ENCODE measurements at regions not wholly inside any gene's neighbourhood (a gene's known extent, or its start where the extent isn't known, plus 50 kb on each side); places are given as distances from the start of the nearest gene placed in this dataset.

GRCh38 chr4:15163284-15163645 is 161.0 kb downstream of the CPEB2 start:
- DNase-seq: no peak
- Histone ChIP-seq H3K27ac (no peak overlapping the region), H3K27me3 (no peaks in the 10 kb centered on the region), H3K4me3 (no peak overlapping the region), H3K4me1 (no peaks in the 10 kb centered on the region), H3K36me3 (replicated peaks in 1 of 2; ENCODE audit: insufficient read depth in 1 of 2, low read depth in 2 of 2) (no peaks in the 10 kb centered on the region), H3K9me3 (no peaks in the 10 kb centered on the region)
- TF ChIP-seq CTCF (IDR thresholded peaks at IDR 0.05): no peak
- TF ChIP-seq POLR2A (IDR thresholded peaks at IDR 0.05): no peak
- ATAC-seq: no peak
- intact Hi-C loops (cut with DNase I): no loop called here
- 16 to 30% methylated on average over 4 of the region's 4 CpGs for WGBS, 2 donors

- no peaks in the 10 kb centered on the region for H3K4me1 ChIP-seq
- H3K9me3 ChIP-seq: no peaks in the 10 kb centered on the region
- ATAC-seq (no peak), DNase-seq (no peak)
- 47 to 53% methylated on average over 3 of the region's 3 CpGs for WGBS, 2 donors
- H3K4me3 ChIP-seq: no peak overlapping the region
- H3K36me3 ChIP-seq (replicated peaks in 1 of 2; ENCODE audit: insufficient read depth in 1 of 2, low read depth in 2 of 2): no peaks in the 10 kb centered on the region
- H3K27me3 ChIP-seq: no peaks in the 10 kb centered on the region
- intact Hi-C loops (cut with DNase I): no loop called here
- TF ChIP-seq POLR2A (IDR thresholded peaks at IDR 0.05) (no peak), CTCF (IDR thresholded peaks at IDR 0.05) (no peak)
- no peak overlapping the region for H3K27ac ChIP-seq
Measured at GRCh38 chr4:15164571-15164970, 162.3 kb downstream of the CPEB2 start.

- no peak for DNase-seq
- Histone ChIP-seq H3K27me3 (no peaks in the 10 kb centered on the region), H3K4me3 (no peak overlapping the region), H3K36me3 (replicated peaks in 1 of 2; ENCODE audit: insufficient read depth in 1 of 2, low read depth in 2 of 2) (no peaks in the 10 kb centered on the region), H3K27ac (no peak overlapping the region), H3K4me1 (no peaks in the 10 kb centered on the region), H3K9me3 (no peaks in the 10 kb centered on the region)
- no peak for ATAC-seq
- intact Hi-C loops (cut with DNase I): no loop called here
- whole genome bisulfite sequencing, 2 donors: 51% methylated on average over 2 of the region's 2 CpGs
- TF ChIP-seq POLR2A (IDR thresholded peaks at IDR 0.05): no peak
- no peak for TF ChIP-seq CTCF (IDR thresholded peaks at IDR 0.05)
Measured at GRCh38 chr4:15167743-15168142, 165.5 kb downstream of the CPEB2 start.

DNA sequence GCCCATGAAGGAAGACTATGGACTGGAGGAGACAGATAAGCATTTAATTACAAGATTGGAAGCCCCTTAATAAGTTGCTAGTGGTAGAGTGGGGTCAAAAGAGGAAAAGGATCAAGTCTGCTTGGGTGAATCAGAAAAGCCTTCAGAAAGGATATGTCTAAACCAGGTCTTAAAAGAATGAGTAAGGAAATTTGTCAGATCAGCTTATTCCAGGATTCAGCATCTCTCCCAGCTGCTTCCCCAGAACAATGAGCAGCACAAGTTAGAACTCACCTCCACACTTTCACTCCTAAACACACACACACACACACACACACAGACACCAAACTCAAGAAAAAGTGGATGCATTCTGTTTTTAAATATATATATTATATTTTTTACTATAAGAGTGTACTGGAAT is 166.5 kb downstream of the CPEB2 start:
- DNase-seq (no peak), ATAC-seq (no peak)
- TF ChIP-seq POLR2A (IDR thresholded peaks at IDR 0.05) (no peak), CTCF (IDR thresholded peaks at IDR 0.05) (no peak)
- no peak overlapping the region for H3K4me3 ChIP-seq
- no peaks in the 10 kb centered on the region for H3K9me3 ChIP-seq
- no peak overlapping the region for H3K27ac ChIP-seq
- no peaks in the 10 kb centered on the region for H3K27me3 ChIP-seq
- H3K36me3 ChIP-seq (replicated peaks in 1 of 2; ENCODE audit: insufficient read depth in 1 of 2, low read depth in 2 of 2): no peaks in the 10 kb centered on the region
- H3K4me1 ChIP-seq: no peaks in the 10 kb centered on the region
- intact Hi-C loops (cut with DNase I): no loop called here

DNA sequence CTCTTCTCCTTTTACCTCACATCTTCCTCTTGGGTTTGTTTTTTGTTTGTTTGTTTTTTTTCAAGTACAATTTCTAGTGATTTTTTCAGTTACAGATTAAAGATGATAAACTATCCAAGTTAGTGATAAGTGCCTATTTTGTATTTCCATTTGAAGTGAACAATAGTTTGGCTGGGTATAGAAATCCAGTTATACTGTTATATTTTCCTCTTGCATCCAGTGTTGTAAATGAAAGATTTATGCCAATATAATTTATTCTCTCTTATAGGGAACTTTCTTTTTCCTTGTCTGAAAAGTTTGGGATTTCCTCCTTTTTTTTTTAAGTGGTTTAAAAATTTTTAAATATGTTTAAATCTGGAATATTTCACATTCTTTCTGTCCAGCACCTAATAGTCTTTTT is 169.4 kb downstream of the CPEB2 start:
- Histone ChIP-seq H3K27ac (no peak overlapping the region), H3K27me3 (no peaks in the 10 kb centered on the region), H3K9me3 (no peaks in the 10 kb centered on the region), H3K4me1 (no peaks in the 10 kb centered on the region), H3K36me3 (replicated peaks in 1 of 2; ENCODE audit: insufficient read depth in 1 of 2, low read depth in 2 of 2) (no peaks in the 10 kb centered on the region), H3K4me3 (no peak overlapping the region)
- no peak for ATAC-seq
- intact Hi-C loops (cut with DNase I): no loop called here
- TF ChIP-seq CTCF (IDR thresholded peaks at IDR 0.05) (no peak), POLR2A (IDR thresholded peaks at IDR 0.05) (no peak)
- DNase-seq: no peak

All from body of pancreas (tissue), 4 donors.